Stimulated activated CD8-positive, alpha-beta memory T cell treated with anti-CD3 and anti-CD28 coated beads, Interleukin-12 subunit alpha, Interleukin-12 subunit beta, amount 100 ng/mL, for 24 hours (primary cell): ENCODE measurements at regions not wholly inside any gene's neighbourhood (a gene's known extent, or its start where the extent isn't known, plus 50 kb on each side); places are given as distances from the start of the nearest gene placed in this dataset.
"Not testable (repeated sequence)": the region's sequence is repeated elsewhere in the genome, so short reads cannot be mapped to it uniquely, and the experiment has no call there.

Source experiments
- DNase-seq: peaks from one replicate; pipeline ENCODE4 v3.0.0-alpha.2; 2020; ENCODE audit errors: extremely low read depth

- no peak for DNase-seq
Observed at GRCh38 chrX:121169099-121170035, 122.0 kb downstream of the GLUD2 start.

GRCh38 chrX:121172703-121173102 is 125.3 kb downstream of the GLUD2 start:
- no peak for DNase-seq

GRCh38 chrX:121179972-121180371 is 132.6 kb downstream of the GLUD2 start:
- DNase-seq = no peak

- DNase-seq = no peak
Observed at GRCh38 chrX:121191779-121192178, 144.4 kb downstream of the GLUD2 start.

GRCh38 chrX:121195719-121196118 is 148.3 kb downstream of the GLUD2 start:
- DNase-seq = no peak

- not testable (repeated sequence) for DNase-seq
Observed at GRCh38 chrX:121196872-121197444, 149.5 kb downstream of the GLUD2 start.

- DNase-seq = no peak
Observed at GRCh38 chrX:121208563-121208962, 161.2 kb downstream of the GLUD2 start.

- DNase-seq = no peak
Observed at GRCh38 chrX:121216641-121217374, 169.4 kb downstream of the GLUD2 start.

GRCh38 chrX:121221322-121221977 is 174.0 kb downstream of the GLUD2 start:
- no peak for DNase-seq

GRCh38 chrX:121227888-121228287 is 180.5 kb downstream of the GLUD2 start:
- no peak for DNase-seq

GRCh38 chrX:121231566-121232358 is 184.4 kb downstream of the GLUD2 start:
- no peak for DNase-seq

- no peak for DNase-seq
Observed at GRCh38 chrX:121236040-121236439, 188.6 kb downstream of the GLUD2 start.

GRCh38 chrX:121238093-121238492 is 190.7 kb downstream of the GLUD2 start:
- DNase-seq = no peak

- no peak for DNase-seq
Observed at GRCh38 chrX:121244511-121244910, 197.1 kb downstream of the GLUD2 start.

- DNase-seq = no peak
Observed at GRCh38 chrX:121245763-121246162, 198.4 kb downstream of the GLUD2 start.

GRCh38 chrX:121254336-121254735 is 206.9 kb downstream of the GLUD2 start:
- DNase-seq = no peak

GRCh38 chrX:121256647-121257046 is 209.2 kb downstream of the GLUD2 start:
- no peak for DNase-seq

GRCh38 chrX:121258545-121258944 is 211.1 kb downstream of the GLUD2 start:
- no peak for DNase-seq

GRCh38 chrX:121259170-121259569 is 211.8 kb downstream of the GLUD2 start:
- DNase-seq = no peak

- DNase-seq = no peak
Observed at GRCh38 chrX:121260596-121261240, 213.3 kb downstream of the GLUD2 start.

GRCh38 chrX:121283921-121284320 is 236.5 kb downstream of the GLUD2 start:
- no peak for DNase-seq
